Activated naive CD4-positive, alpha-beta T cell treated with anti-CD3 and anti-CD28 coated beads, Interleukin-2, amount 10 ng/mL, durations not matched to agents 7 days and 5 days (primary cell): ENCODE measurements at regions not wholly inside any gene's neighbourhood (a gene's known extent, or its start where the extent isn't known, plus 50 kb on each side); places are given as distances from the start of the nearest gene placed in this dataset.

Source experiments
- CTCF ChIA-PET: fragments of 350-600 bp; sonication (Branson Sonifier 250); formaldehyde crosslinking; loops from one replicate; lab custom pipeline; 2021; ENCODE audit warnings: antibody characterized with exemption; lab: Charles Lee
- DNase-seq: peaks from one replicate; pipeline ENCODE4 v3.0.0-alpha.2; 2020
- H3K27ac Mint-ChIP-seq: one replicate; pipeline ENCODE4 v1.8.0; 2021; ENCODE audit warnings: mild to moderate bottlenecking, moderate library complexity, mixed read lengths
- H3K27me3 Mint-ChIP-seq: one replicate; pipeline ENCODE4 v1.8.0; 2021; ENCODE audit warnings: mild to moderate bottlenecking, mixed read lengths
- H3K36me3 Mint-ChIP-seq: one replicate; pipeline ENCODE4 v1.8.0; 2021; ENCODE audit warnings: mixed read lengths
- H3K4me1 Mint-ChIP-seq: one replicate; pipeline ENCODE4 v1.8.0; 2021; ENCODE audit warnings: mixed read lengths
- H3K4me3 Mint-ChIP-seq: one replicate; pipeline ENCODE4 v1.8.0; 2021; ENCODE audit warnings: mild to moderate bottlenecking, moderate library complexity, mixed read lengths
- H3K9me3 Mint-ChIP-seq: one replicate; pipeline ENCODE4 v1.8.0; 2021; ENCODE audit warnings: mixed read lengths

DNA sequence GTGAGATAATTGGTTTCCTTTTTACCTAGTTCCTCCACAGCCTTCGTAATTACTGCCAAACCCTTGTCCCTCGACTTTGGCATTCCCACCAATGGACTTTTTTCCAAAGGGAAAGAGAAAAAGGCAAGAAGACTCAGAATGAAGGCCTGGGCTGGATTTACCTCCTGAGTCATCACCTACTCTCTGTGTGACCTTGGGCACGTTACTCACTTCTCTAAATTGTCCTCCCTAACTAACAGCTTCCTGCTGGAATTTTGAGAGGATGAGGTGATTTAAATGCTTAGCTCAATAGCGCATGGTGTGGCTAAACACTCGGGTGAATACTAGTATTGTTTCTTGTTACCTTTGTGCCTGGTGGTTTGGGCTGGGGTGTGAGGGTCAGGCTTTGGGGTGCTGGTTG is 146.6 kb downstream of the DHX35 start:
- peaks cover 37% of the 10 kb centered on the region for H3K27me3 Mint-ChIP-seq
- no peak overlapping the region for H3K27ac Mint-ChIP-seq
- CTCF ChIA-PET = no interaction called here
- no peak for DNase-seq
- no peaks in the 10 kb centered on the region for H3K36me3 Mint-ChIP-seq
- H3K4me3 Mint-ChIP-seq = no peak overlapping the region
- no peaks in the 10 kb centered on the region for H3K9me3 Mint-ChIP-seq
- no peaks in the 10 kb centered on the region for H3K4me1 Mint-ChIP-seq

DNA sequence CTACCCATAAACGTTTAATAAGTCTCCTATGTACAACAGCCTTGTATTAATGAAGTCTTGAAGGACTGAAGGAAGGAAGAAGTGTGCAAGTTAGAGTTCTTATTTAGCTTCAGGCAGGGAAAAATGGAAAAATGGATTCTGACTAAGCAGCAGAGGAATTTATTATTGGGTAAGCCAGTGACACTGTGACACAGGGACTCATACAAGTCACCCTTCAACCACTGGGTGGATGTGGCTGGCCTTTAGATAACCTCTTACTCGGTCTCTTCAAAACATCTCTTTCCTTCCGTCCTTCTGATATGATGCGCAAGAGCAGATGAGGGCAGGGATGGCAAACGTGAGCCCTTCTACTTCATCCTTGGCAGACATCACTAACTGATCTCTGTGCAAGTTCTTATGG is 145.6 kb downstream of the DHX35 start:
- H3K27ac Mint-ChIP-seq = no peak overlapping the region
- no peaks in the 10 kb centered on the region for H3K4me1 Mint-ChIP-seq
- H3K9me3 Mint-ChIP-seq = no peaks in the 10 kb centered on the region
- H3K27me3 Mint-ChIP-seq = peaks cover 39% of the 10 kb centered on the region
- DNase-seq = no peak
- no peak overlapping the region for H3K4me3 Mint-ChIP-seq
- no peaks in the 10 kb centered on the region for H3K36me3 Mint-ChIP-seq
- CTCF ChIA-PET = no interaction called here

DNA sequence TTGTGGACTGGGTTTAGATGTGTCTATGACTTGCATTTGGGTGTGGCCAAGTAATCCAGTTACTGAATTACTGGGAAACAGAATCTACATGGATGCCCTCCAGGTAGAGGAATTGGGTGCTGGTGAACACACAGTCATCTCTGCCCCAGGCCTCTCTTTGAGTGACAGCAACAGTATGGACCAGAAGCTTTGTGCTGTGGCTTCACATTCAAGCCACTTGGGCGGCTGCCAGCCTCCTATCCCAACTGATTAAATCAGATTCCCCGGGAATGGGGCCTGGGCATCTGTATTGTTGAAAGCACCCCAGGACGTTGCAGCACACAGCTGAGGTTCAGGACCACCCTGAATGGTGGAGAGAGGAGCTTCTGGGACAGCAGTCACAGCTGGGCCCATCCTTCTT is 144.6 kb downstream of the DHX35 start:
- no peak for DNase-seq
- H3K4me3 Mint-ChIP-seq = no peak overlapping the region
- H3K27ac Mint-ChIP-seq = no peak overlapping the region
- H3K27me3 Mint-ChIP-seq = peaks cover 40% of the 10 kb centered on the region
- no peaks in the 10 kb centered on the region for H3K9me3 Mint-ChIP-seq
- no peaks in the 10 kb centered on the region for H3K36me3 Mint-ChIP-seq
- no peaks in the 10 kb centered on the region for H3K4me1 Mint-ChIP-seq
- CTCF ChIA-PET = no interaction called here

DNA sequence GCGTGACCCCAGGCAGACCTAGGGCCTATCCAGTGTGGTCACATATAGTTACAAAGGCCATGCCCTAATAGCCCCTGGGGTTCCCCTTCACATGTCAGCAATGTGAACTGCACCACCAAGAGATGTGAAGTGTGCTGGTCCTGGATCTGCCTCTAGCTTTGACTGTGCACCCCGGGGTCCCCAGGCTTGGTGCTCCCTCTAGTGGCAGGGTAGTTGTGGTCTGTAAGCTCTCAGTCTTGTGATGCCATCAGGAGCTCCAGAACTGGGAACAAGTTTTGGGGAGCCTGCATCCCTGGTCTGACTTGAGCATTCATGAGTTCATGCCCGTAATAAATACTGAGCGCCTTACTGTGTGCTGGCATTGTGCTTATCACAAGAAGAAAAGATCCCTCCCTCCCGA is 143.4 kb downstream of the DHX35 start:
- CTCF ChIA-PET = no interaction called here
- no peaks in the 10 kb centered on the region for H3K36me3 Mint-ChIP-seq

DNA sequence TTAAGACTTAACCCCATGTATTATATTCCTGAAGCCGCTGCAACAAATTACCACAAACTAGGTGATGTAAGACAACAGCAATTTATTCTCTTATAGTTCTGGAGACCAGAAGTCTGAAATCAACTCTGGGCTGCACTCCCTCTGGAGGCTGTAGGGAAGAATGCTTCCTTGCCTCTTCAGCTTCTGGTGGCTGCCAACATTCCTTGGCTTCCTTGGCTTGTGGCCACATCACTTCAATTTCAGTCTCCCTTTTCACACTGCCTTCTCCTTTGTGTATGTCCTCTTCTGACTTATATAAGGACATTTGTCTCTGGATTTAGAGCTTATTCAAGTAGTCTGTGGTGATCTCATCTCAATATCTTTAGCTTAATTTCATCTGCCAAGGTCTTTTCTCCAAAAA is 141.6 kb downstream of the DHX35 start:
- H3K36me3 Mint-ChIP-seq = no peaks in the 10 kb centered on the region
- CTCF ChIA-PET = no interaction called here
- H3K9me3 Mint-ChIP-seq = no peaks in the 10 kb centered on the region
- no peak overlapping the region for H3K4me3 Mint-ChIP-seq
- H3K27ac Mint-ChIP-seq = no peak overlapping the region
- peaks cover 28% of the 10 kb centered on the region for H3K27me3 Mint-ChIP-seq
- no peak for DNase-seq
- no peaks in the 10 kb centered on the region for H3K4me1 Mint-ChIP-seq

More for the DNA sequence above, 143.4 kb downstream of the DHX35 start:
- Mint-ChIP-seq H3K27me3 (peaks cover 36% of the 10 kb centered on the region), H3K9me3 (no peaks in the 10 kb centered on the region), H3K4me3 (no peak overlapping the region), H3K27ac (no peak overlapping the region), H3K4me1 (no peaks in the 10 kb centered on the region)
- DNase-seq = no peak

DNA sequence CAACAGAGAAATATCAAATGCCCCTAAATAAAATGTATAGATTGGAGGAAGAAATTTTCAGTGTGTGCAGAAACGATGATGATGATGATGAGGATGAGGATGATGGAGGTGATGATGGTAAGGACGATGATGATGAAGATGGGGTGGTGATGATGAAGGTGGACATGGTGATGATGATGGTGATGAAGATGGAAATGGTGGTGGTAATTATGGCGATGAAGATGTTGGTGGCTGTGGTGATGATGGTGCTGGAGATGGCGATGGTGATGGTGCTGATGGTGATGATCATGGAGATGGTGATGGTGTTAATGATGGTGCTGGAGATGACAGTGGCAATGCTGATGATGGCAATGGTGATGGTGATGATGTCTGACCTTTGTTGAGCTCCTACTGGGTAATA is 141.2 kb downstream of the DHX35 start:
- H3K27me3 Mint-ChIP-seq = peaks cover 32% of the 10 kb centered on the region
- CTCF ChIA-PET = no interaction called here
- no peaks in the 10 kb centered on the region for H3K36me3 Mint-ChIP-seq
- no peak overlapping the region for H3K4me3 Mint-ChIP-seq
- no peaks in the 10 kb centered on the region for H3K4me1 Mint-ChIP-seq
- no peaks in the 10 kb centered on the region for H3K9me3 Mint-ChIP-seq
- no peak overlapping the region for H3K27ac Mint-ChIP-seq
- DNase-seq = no peak

DNA sequence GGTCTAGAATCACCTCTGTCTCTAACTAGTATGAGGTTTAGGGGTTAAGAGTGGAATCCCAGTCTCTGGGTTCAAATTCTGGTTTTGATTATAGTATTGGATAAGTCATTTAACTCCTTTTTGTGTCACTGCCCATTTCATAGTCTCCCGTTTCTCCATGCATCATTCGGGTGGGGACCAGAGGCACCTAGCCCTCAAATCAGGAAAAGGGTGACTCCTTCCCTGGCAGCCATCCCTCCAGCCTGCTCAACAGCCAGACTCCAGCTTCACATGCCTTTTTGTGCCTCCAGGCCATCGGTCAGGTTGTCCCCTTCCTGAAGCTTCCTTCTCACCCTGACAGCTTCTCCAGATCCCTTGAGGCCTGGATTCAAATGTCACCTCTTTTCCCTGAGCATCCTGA is 139.8 kb downstream of the DHX35 start:
- H3K36me3 Mint-ChIP-seq = no peaks in the 10 kb centered on the region
- DNase-seq = no peak
- H3K27ac Mint-ChIP-seq = no peak overlapping the region
- H3K4me1 Mint-ChIP-seq = no peaks in the 10 kb centered on the region
- H3K9me3 Mint-ChIP-seq = no peaks in the 10 kb centered on the region
- no peak overlapping the region for H3K4me3 Mint-ChIP-seq
- peaks cover 40% of the 10 kb centered on the region for H3K27me3 Mint-ChIP-seq
- CTCF ChIA-PET = no interaction called here

DNA sequence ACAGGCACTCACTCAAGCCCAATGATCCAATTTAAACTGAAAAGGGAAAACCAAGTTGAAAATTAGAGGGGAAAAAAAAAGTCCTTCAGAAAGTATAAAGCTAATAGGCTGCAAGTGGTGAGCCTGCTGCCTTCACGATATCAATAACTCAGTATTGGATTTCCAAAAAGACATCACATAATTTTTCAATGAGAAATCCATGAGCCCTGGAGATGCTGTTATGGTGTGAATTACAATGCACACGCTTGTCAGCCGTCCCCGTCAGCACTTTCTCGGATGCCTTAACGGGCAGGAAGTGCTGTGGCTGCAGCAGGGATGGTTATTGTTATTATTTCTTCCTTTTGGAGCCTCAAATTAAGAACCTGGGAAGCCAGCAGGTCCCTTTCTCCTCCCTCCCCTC is 138.5 kb downstream of the DHX35 start:
- Mint-ChIP-seq H3K36me3 (no peaks in the 10 kb centered on the region), H3K27me3 (peaks cover 46% of the 10 kb centered on the region), H3K4me1 (no peaks in the 10 kb centered on the region), H3K27ac (no peak overlapping the region), H3K4me3 (no peak overlapping the region), H3K9me3 (no peaks in the 10 kb centered on the region)
- CTCF ChIA-PET = no interaction called here
- no peak for DNase-seq

DNA sequence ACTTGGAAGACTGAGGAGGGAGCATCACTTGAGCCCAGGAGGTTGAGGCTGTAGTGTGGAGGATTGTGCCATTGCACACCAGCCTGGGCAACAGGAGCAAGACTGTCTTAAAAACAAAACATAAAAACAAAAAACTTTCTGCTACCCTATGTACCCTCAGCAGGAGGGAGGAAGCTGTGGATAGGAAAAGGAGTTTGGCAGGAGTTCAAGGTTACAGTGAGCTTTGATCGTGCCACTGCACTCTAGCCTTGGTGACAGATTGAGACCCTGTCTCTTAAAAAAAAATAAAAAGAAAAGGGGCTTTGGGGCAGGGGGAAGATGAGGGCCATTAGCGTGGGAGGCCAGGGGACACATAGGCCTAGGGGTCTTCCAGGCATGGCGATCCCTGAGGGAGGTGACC is 135.7 kb downstream of the DHX35 start:
- CTCF ChIA-PET = no interaction called here
- no peak overlapping the region for H3K27ac Mint-ChIP-seq
- H3K9me3 Mint-ChIP-seq = no peaks in the 10 kb centered on the region
- H3K27me3 Mint-ChIP-seq = peaks cover 42% of the 10 kb centered on the region
- no peak overlapping the region for H3K4me3 Mint-ChIP-seq
- no peak for DNase-seq
- H3K36me3 Mint-ChIP-seq = no peaks in the 10 kb centered on the region
- no peaks in the 10 kb centered on the region for H3K4me1 Mint-ChIP-seq

DNA sequence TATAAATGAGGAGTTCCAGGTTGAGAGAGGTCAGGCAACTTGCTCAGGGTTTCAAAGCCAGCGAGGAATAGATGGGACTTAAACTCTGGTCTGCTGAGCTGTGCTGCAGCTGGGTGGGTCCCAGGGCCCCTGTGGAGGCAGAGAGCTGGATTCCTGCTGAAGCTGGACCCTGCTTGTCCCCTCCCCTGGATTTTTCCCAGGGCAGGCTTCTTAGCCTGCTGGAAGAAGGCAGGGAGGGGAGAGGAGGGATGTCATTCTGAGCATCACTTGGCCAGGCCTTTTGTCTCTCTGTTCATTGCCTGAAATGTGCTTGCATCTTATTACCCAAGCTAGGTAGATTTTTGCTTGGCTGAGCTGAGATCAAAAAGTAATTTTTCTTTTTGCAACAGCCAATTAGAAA is 133.7 kb downstream of the DHX35 start:
- Mint-ChIP-seq H3K9me3 (no peaks in the 10 kb centered on the region), H3K4me1 (no peaks in the 10 kb centered on the region), H3K27ac (no peak overlapping the region), H3K4me3 (no peak overlapping the region), H3K36me3 (no peaks in the 10 kb centered on the region), H3K27me3 (peaks cover 33% of the 10 kb centered on the region)
- DNase-seq = no peak
- CTCF ChIA-PET = no interaction called here

DNA sequence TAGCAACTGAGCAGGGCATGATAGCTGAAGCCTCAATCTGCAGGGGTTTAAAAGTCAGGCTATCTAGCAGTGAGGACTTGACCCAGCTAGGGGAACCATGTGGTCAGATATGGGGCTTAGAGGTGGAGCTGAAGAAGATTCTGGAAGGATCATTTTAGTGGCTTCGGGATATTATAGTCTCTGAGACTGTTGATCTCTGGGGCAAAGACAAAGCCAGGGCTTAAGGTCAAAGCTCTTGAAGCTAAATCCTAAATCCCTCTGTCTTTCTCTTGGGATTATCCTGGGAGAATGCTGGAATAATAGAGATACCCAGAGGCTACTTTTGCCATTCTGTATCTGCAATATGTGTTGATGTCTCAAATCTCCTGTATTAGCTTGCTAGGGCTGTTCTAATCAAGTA is 132.2 kb downstream of the DHX35 start:
- no peak overlapping the region for H3K27ac Mint-ChIP-seq
- H3K27me3 Mint-ChIP-seq = peaks cover 39% of the 10 kb centered on the region
- no peaks in the 10 kb centered on the region for H3K4me1 Mint-ChIP-seq
- H3K9me3 Mint-ChIP-seq = peaks cover under 1% of the 10 kb centered on the region
- no peaks in the 10 kb centered on the region for H3K36me3 Mint-ChIP-seq
- no peak overlapping the region for H3K4me3 Mint-ChIP-seq
- CTCF ChIA-PET = interaction anchor here (1.0 kb wide), 1 partner anchor 14 kb away, joined by 3 read pairs; no protein-coding TSS in a partner anchor
- DNase-seq = no peak

DNA sequence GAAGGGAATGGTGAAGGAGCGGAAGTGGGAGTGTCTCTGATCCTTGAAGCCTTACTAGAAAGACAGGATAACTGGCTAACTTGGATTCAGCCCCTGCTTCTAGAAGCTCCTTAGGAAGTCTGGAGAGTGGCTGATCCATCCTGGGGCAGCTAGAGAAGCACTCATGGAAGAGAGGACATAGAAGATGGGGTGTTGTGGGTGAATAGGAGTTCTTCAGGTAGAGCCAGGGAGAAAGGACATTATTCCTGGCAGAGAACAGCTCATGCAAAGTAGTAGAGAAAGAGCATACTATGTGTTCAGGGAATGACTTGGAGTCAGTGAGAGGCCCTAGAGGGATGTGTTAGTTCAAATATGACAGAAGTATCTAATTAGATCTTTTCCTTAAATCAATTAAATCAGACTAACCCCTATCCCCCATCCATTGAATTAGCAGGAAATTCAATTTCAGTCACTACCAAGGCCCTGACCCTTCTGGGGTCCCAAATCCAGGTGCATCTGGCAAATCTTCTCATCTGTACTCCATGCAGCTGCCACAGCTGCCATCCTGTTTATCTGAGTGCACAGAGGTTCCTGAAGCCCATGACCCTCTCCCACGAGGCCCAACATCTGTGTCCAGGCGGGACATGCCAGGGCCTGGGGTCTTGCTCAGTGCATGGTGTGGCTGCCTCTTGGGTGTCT is 130.7 kb downstream of the DHX35 start:
- H3K4me1 Mint-ChIP-seq = no peaks in the 10 kb centered on the region
- H3K27me3 Mint-ChIP-seq = peaks cover 30% of the 10 kb centered on the region
- H3K27ac Mint-ChIP-seq = no peak overlapping the region
- no peak overlapping the region for H3K4me3 Mint-ChIP-seq
- H3K9me3 Mint-ChIP-seq = peaks cover 6% of the 10 kb centered on the region
- H3K36me3 Mint-ChIP-seq = no peaks in the 10 kb centered on the region
- no peak for DNase-seq
- CTCF ChIA-PET = interaction anchor here (1.1 kb wide), 1 partner anchor 11 kb away, joined by 3 read pairs; no protein-coding TSS in a partner anchor

DNA sequence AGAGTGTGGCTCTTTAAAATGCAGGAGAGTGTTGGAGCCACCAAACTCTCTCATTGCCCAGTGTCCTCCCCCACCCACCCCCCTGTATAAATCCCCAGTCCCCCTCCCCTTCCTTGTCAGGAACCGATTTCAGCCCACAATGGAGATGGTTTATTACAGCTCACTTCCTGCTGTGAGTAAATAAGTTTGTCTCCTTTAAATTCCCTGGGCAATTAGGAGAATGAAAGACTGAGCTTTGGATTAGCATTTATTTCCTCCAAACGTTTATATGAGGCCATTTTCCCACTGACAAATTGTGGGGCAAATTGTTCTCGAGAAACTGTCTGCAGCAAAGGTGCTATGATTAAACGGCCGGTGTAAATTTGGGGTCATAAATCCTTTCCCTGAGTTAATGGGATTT is 128.8 kb downstream of the DHX35 start:
- no peak overlapping the region for H3K4me3 Mint-ChIP-seq
- peaks cover 6% of the 10 kb centered on the region for H3K9me3 Mint-ChIP-seq
- DNase-seq = no peak
- H3K27ac Mint-ChIP-seq = no peak overlapping the region
- H3K27me3 Mint-ChIP-seq = peaks cover 23% of the 10 kb centered on the region
- no peaks in the 10 kb centered on the region for H3K36me3 Mint-ChIP-seq
- CTCF ChIA-PET = no interaction called here
- no peaks in the 10 kb centered on the region for H3K4me1 Mint-ChIP-seq

DNA sequence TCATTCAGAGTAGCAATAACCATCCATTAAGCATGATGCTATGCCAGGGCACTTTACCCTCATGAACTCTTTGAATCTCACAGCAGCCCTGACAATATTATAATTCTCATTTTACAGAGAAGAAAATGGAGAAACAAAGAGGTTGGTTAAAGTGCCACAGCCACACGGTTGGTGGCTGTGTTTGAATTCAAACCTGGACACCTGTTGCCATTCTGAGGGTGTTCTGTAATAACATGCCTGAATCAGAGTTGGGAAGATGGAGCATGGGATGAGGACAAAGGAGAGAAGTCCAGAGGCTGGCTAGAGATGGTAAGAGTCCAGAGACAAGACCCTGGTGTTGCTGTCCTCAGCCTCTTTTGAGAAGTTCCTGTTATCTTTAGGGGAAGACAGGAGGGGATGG is 127.7 kb downstream of the DHX35 start:
- no peaks in the 10 kb centered on the region for H3K36me3 Mint-ChIP-seq
- CTCF ChIA-PET = no interaction called here
- H3K4me3 Mint-ChIP-seq = no peak overlapping the region
- DNase-seq = no peak
- no peak overlapping the region for H3K27ac Mint-ChIP-seq
- H3K27me3 Mint-ChIP-seq = peaks cover 23% of the 10 kb centered on the region
- H3K9me3 Mint-ChIP-seq = peaks cover 6% of the 10 kb centered on the region
- H3K4me1 Mint-ChIP-seq = no peaks in the 10 kb centered on the region
